ENCODE measurements at regions not wholly inside any gene's neighbourhood (a gene's known extent, or its start where the extent isn't known, plus 50 kb on each side); places are given as distances from the start of the nearest gene placed in this dataset.

DNA sequence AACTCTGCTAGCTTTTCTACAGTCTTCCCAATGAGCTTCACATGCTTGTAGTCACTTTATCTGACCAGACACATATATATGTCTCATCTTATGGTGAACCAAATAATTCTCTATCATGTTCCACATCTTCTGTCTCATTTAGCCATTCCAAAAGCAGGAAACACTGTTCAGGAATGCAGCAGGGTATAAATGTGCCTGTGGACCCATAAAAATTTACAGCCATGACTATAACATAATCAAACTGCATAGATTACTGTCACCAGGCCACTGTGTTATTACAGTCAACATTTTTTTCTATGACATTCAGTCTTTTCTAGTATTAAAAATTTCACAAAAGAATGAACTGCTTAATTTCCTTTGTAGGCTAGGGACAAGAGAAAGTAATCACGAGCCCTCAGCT, 170.0 kb upstream of the NPY2R start:
- no peak for TF ChIP-seq CTCF (IDR thresholded peaks at IDR 0.05 in 2 of 3, conservative IDR thresholded peaks at IDR 0.05 in 1 of 3; ENCODE audit: borderline replicate concordance in 1 of 3, insufficient read depth in 1 of 3, low read depth in 2 of 3, low read length in 2 of 3)
- no peak for TF ChIP-seq SRF (IDR thresholded peaks at IDR 0.05; ENCODE audit: low read depth)
- TF ChIP-seq EZH2 (IDR thresholded peaks at IDR 0.05): no peak
- TF ChIP-seq SP1 (IDR thresholded peaks at IDR 0.05; ENCODE audit: low read depth): no peak
- TF ChIP-seq ZBTB33 (IDR thresholded peaks at IDR 0.05; ENCODE audit: extremely low read depth, insufficient replicate concordance, low read length): no peak
- no peak for TF ChIP-seq POLR2AphosphoS5 (IDR thresholded peaks at IDR 0.05; ENCODE audit: low read depth, low read length)
- no peak for TF ChIP-seq POLR2A (IDR thresholded peaks at IDR 0.05; ENCODE audit: borderline replicate concordance, extremely low read depth, insufficient read depth, insufficient read length)
- no peak for TF ChIP-seq ATF3 (IDR thresholded peaks at IDR 0.05)

Data from HCT116 (cell line).